ENCODE measurements at regions not wholly inside any gene's neighbourhood (a gene's known extent, or its start where the extent isn't known, plus 50 kb on each side); places are given as distances from the start of the nearest gene placed in this dataset.

- H3K79me2 ChIP-seq (ENCODE audit: insufficient read depth, low read length): no peaks in the 10 kb centered on the region
- in situ Hi-C loops (cut with HindIII; ENCODE audit: extremely low pct_ligation_motif_present, low pct_unique_long_range_greater_than_20kb): no loop called here
- ChIA-PET POLR2A (no interaction called here), CTCF (ENCODE audit: low intra/inter-chr PET ratio, low total read pairs) (no interaction called here)
- 3% methylated on average over 11 of the region's 14 CpGs for WGBS (ENCODE audit: low lambda C conversion rate)
- no peak overlapping the region for H3K27ac ChIP-seq (ENCODE audit: extremely low read length, insufficient read depth, low read length)
- H3K27me3 ChIP-seq (ENCODE audit: control insufficient read depth in 1 of 2, insufficient read depth in 2 of 2, low read length in 2 of 2): no peaks in the 10 kb centered on the region
- intact Hi-C loops (cut with micrococcal nuclease; ENCODE audit: unreplicated experiment): no loop called here
- H3K36me3 ChIP-seq (replicated peaks in 1 of 2; ENCODE audit: control insufficient read depth in 1 of 2, insufficient read depth in 2 of 2, low read length in 2 of 2): no peaks in the 10 kb centered on the region
- H3K4me1 ChIP-seq (ENCODE audit: insufficient read depth, low read length): no peaks in the 10 kb centered on the region
- no peak overlapping the region for H2AFZ ChIP-seq (ENCODE audit: low read length)
- no peak overlapping the region for H3K4me2 ChIP-seq (ENCODE audit: low read depth, low read length)
- DNase-seq (ENCODE audit: low spot score): no peak
- peaks cover 29% of the 10 kb centered on the region; the same call in 1 of the 2 replicates for H3K9me3 ChIP-seq (ENCODE audit: low read length)
- ATAC-seq: no peak
- no peak for TF ChIP-seq ZNF256 (CRISPR knock-in tag; conservative IDR thresholded peaks at IDR 0.05)
- no peak for TF ChIP-seq ASH2L (IDR thresholded peaks at IDR 0.05; ENCODE audit: insufficient read length, low read depth, low read length)
- BruUV-seq (replicated peaks): no TSS peak
- no peak overlapping the region for H3K9ac ChIP-seq (ENCODE audit: insufficient read depth, low read depth, low read length)
- no peak for FAIRE-seq
- H4K20me1 ChIP-seq (ENCODE audit: insufficient read depth, low read length): no peaks in the 10 kb centered on the region
- H3K4me3 ChIP-seq (replicated peaks in 1 of 3; ENCODE audit: insufficient read depth in 1 of 3, low read depth in 2 of 3, low read length in 3 of 3): no peak overlapping the region
These were observed 63.8 kb downstream of the SLITRK2 start for GRCh38 chrX:145881175-145881995.

GRCh38 chrX:145886469-145886868, 68.8 kb downstream of the SLITRK2 start:
- Histone ChIP-seq H3K9ac (ENCODE audit: insufficient read depth, low read depth, low read length) (no peak overlapping the region), H3K27ac (ENCODE audit: extremely low read length, insufficient read depth, low read length) (no peak overlapping the region), H4K20me1 (ENCODE audit: insufficient read depth, low read length) (no peaks in the 10 kb centered on the region), H3K36me3 (replicated peaks in 1 of 2; ENCODE audit: control insufficient read depth in 1 of 2, insufficient read depth in 2 of 2, low read length in 2 of 2) (no peaks in the 10 kb centered on the region), H2AFZ (ENCODE audit: low read length) (no peak overlapping the region), H3K9me3 (ENCODE audit: low read length) (peaks cover 43% of the 10 kb centered on the region), H3K4me2 (ENCODE audit: low read depth, low read length) (no peak overlapping the region), H3K4me3 (replicated peaks in 1 of 3; ENCODE audit: insufficient read depth in 1 of 3, low read depth in 2 of 3, low read length in 3 of 3) (no peak overlapping the region), H3K27me3 (ENCODE audit: control insufficient read depth in 1 of 2, insufficient read depth in 2 of 2, low read length in 2 of 2) (no peaks in the 10 kb centered on the region), H3K4me1 (ENCODE audit: insufficient read depth, low read length) (no peaks in the 10 kb centered on the region), H3K79me2 (ENCODE audit: insufficient read depth, low read length) (no peaks in the 10 kb centered on the region)
- WGBS (ENCODE audit: low lambda C conversion rate): 22% methylated on average over 1 of the region's 1 CpG
- no TSS peak for BruUV-seq (replicated peaks)
- ChIA-PET CTCF (ENCODE audit: low intra/inter-chr PET ratio, low total read pairs) (no interaction called here), POLR2A (no interaction called here)
- FAIRE-seq (no peak), DNase-seq (ENCODE audit: low spot score) (no peak), ATAC-seq (no peak)
- intact Hi-C loops (cut with micrococcal nuclease; ENCODE audit: unreplicated experiment) (no loop called here), in situ Hi-C loops (cut with HindIII; ENCODE audit: extremely low pct_ligation_motif_present, low pct_unique_long_range_greater_than_20kb) (no loop called here)
- TF ChIP-seq SP2 (CRISPR knock-in tag; IDR thresholded peaks at IDR 0.05): no peak
- no peak for TF ChIP-seq HDAC6 (IDR thresholded peaks at IDR 0.05; ENCODE audit: low read depth, low read length)
- no peak for TF ChIP-seq MED8 (CRISPR knock-in tag; IDR thresholded peaks at IDR 0.05; ENCODE audit: insufficient replicate concordance)
- no peak for TF ChIP-seq NFE2 (CRISPR knock-in tag; IDR thresholded peaks at IDR 0.05)
- TF ChIP-seq MLX (CRISPR knock-in tag; IDR thresholded peaks at IDR 0.05): no peak
- TF ChIP-seq ZSCAN12 (CRISPR knock-in tag; IDR thresholded peaks at IDR 0.05): no peak
- TF ChIP-seq ZNF317 (CRISPR knock-in tag; IDR thresholded peaks at IDR 0.05): no peak
- no peak for TF ChIP-seq GTF2F1 (IDR thresholded peaks at IDR 0.05; ENCODE audit: low read length)
- TF ChIP-seq ARID4A (CRISPR knock-in tag; IDR thresholded peaks at IDR 0.05; ENCODE audit: borderline replicate concordance): no peak
- TF ChIP-seq HDAC1 (CRISPR knock-in tag; IDR thresholded peaks at IDR 0.05): no peak
- TF ChIP-seq ZNF597 (CRISPR knock-in tag; IDR thresholded peaks at IDR 0.05): no peak
